CD14-positive monocyte (primary cell): ENCODE measurements at regions not wholly inside any gene's neighbourhood (a gene's known extent, or its start where the extent isn't known, plus 50 kb on each side); places are given as distances from the start of the nearest gene placed in this dataset.

ENCODE experiments used
- DNase-seq, 3 donors: peaks; one replicate each; pipeline ENCODE4 v3.0.0-alpha.2; 2011 to 2022
- H2AFZ ChIP-seq: 2 replicates; pipeline ENCODE4 v1.6.0; 2012; ENCODE audit warnings: mild to moderate bottlenecking, low read depth, low read length, inconsistent platforms; ENCODE audit not compliant: insufficient read depth, poor library complexity, severe bottlenecking
- H3K27ac ChIP-seq, 2 donors: 1 replicate in 1 of 2; 2 replicates in 1 of 2; pipeline ENCODE4 v1.5.1; 2012 to 2013; ENCODE audit warnings: low read length in 2 of 2, control low read depth in 1 of 2, inconsistent platforms in 1 of 2, low read depth in 1 of 2, mild to moderate bottlenecking in 1 of 2
- H3K27me3 ChIP-seq, 2 donors: one replicate each; pipeline versions ENCODE4 v1.6.0 to v1.6.1; 2011 to 2013; ENCODE audit warnings: low read length in 2 of 2; ENCODE audit not compliant: control insufficient read depth in 2 of 2, insufficient read depth in 2 of 2
- H3K36me3 ChIP-seq, 2 donors: replicated peaks in 1 of 2; 1 replicate in 1 of 2; 2 replicates in 1 of 2; pipeline versions ENCODE4 v1.5.1 to v1.6.1; 2012 to 2013; ENCODE audit warnings: low read length in 2 of 2, control low read depth in 1 of 2, inconsistent platforms in 1 of 2, mild to moderate bottlenecking in 1 of 2; ENCODE audit not compliant: insufficient read depth in 2 of 2, control insufficient read depth in 1 of 2
- H3K4me1 ChIP-seq, 2 donors: 1 replicate in 1 of 2; 2 replicates in 1 of 2; pipeline versions ENCODE4 v1.5.1 to v1.6.1; 2012 to 2013; ENCODE audit warnings: low read length in 2 of 2, control low read depth in 1 of 2, inconsistent platforms in 1 of 2, mild to moderate bottlenecking in 1 of 2, moderate library complexity in 1 of 2; ENCODE audit not compliant: insufficient read depth in 2 of 2, control insufficient read depth in 1 of 2
- H3K4me2 ChIP-seq: replicated peaks from 2 replicates; pipeline ENCODE3; 2012; ENCODE audit warnings: low read length, moderate library complexity, mild to moderate bottlenecking; ENCODE audit not compliant: poor library complexity, severe bottlenecking; ENCODE audit errors: extremely low read depth
- H3K4me3 ChIP-seq, 3 experiments: fragments of 200-600 bp in 1 of 3; sonication (generic) in 1 of 3; replicated peaks in 1 of 3; 1 replicate in 2 of 3; 2 replicates in 1 of 3; pipeline ENCODE4 v1.5.1; 2011 to 2013; ENCODE audit warnings: low read length in 3 of 3, mild to moderate bottlenecking in 3 of 3, control low read depth in 2 of 3, low read depth in 2 of 3, inconsistent platforms in 1 of 3, moderate library complexity in 1 of 3
- H3K79me2 ChIP-seq: 2 replicates; pipeline ENCODE4 v1.6.0; 2012; ENCODE audit warnings: mild to moderate bottlenecking, control low read depth, inconsistent platforms, low read length, moderate library complexity; ENCODE audit not compliant: insufficient read depth
- H3K9ac ChIP-seq: 2 replicates; pipeline ENCODE4 v1.6.0; 2017; ENCODE audit warnings: low read length, mild to moderate bottlenecking; ENCODE audit not compliant: insufficient read depth, poor library complexity, severe bottlenecking
- H3K9me3 ChIP-seq, 2 donors: replicated peaks in 1 of 2; 1 replicate in 1 of 2; 2 replicates in 1 of 2; pipeline versions ENCODE4 v1.5.1 to v1.6.1; 2012 to 2013; ENCODE audit warnings: low read length in 2 of 2, control low read depth in 1 of 2; ENCODE audit not compliant: control insufficient read depth in 1 of 2, insufficient read depth in 1 of 2
- H4K20me1 ChIP-seq: 2 replicates; pipeline ENCODE4 v1.6.0; 2012; ENCODE audit warnings: mild to moderate bottlenecking, low read length, control low read depth, moderate library complexity; ENCODE audit not compliant: insufficient read depth
- H3K27ac Mint-ChIP-seq, 7 donors: one replicate each; pipeline ENCODE4 v1.8.0; 2020; ENCODE audit warnings: mild to moderate bottlenecking in 7 of 7, mixed read lengths in 7 of 7, moderate library complexity in 6 of 7, inconsistent platforms in 2 of 7
- H3K27me3 Mint-ChIP-seq, 3 donors: one replicate each; pipeline ENCODE4 v1.8.0; 2021 to 2022; ENCODE audit warnings: low read depth in 3 of 3, mild to moderate bottlenecking in 3 of 3, mixed read lengths in 3 of 3, moderate library complexity in 3 of 3, inconsistent platforms in 1 of 3
- H3K36me3 Mint-ChIP-seq, 2 donors: one replicate each; pipeline ENCODE4 v1.8.0; 2020; ENCODE audit warnings: mixed read lengths in 2 of 2, inconsistent platforms in 1 of 2, mild to moderate bottlenecking in 1 of 2
- H3K4me1 Mint-ChIP-seq: one replicate; pipeline ENCODE4 v1.8.0; 2020; ENCODE audit warnings: mild to moderate bottlenecking, mixed read lengths
- H3K4me3 Mint-ChIP-seq, 2 donors: one replicate each; pipeline ENCODE4 v1.8.0; 2020; ENCODE audit warnings: mild to moderate bottlenecking in 2 of 2, mixed read lengths in 2 of 2, moderate library complexity in 1 of 2
- H3K9me3 Mint-ChIP-seq, 7 donors: one replicate each; pipeline ENCODE4 v1.8.0; 2020 to 2022; ENCODE audit warnings: mixed read lengths in 7 of 7, mild to moderate bottlenecking in 6 of 7, moderate library complexity in 6 of 7, inconsistent platforms in 2 of 7
- CTCF ChIP-seq: fragments of 200-600 bp; IDR thresholded peaks from one replicate; pipeline ENCODE4 v1.8.0; 2022; ENCODE audit warnings: antibody characterized with exemption, mild to moderate bottlenecking
- WGBS: methylation state at CpG from one replicate; pipeline ENCODE4 v1.1.5; 2013; ENCODE audit warnings: missing lambda C conversion rate; ENCODE audit not compliant: insufficient coverage; 5-methylcytosine and 5-hydroxymethylcytosine counted together
- intact Hi-C, 2 donors: fragments of 100-400 bp; cut with micrococcal nuclease; formaldehyde crosslinking; loops; one replicate each; pipeline versions ENCODE4 v1.15.0 to v1.15.1; 2023

GRCh38 chr3:117721866-117722265, 1012.3 kb downstream of the TUSC7 start:
- Histone ChIP-seq H3K36me3 (no peaks in the 10 kb centered on the region), H3K27ac (no peak overlapping the region), H3K4me2 (no peak overlapping the region), H3K4me3 (no peak overlapping the region), H3K79me2 (no peaks in the 10 kb centered on the region), H3K27me3 (no peaks in the 10 kb centered on the region), H3K9me3 (no peaks in the 10 kb centered on the region), H4K20me1 (no peaks in the 10 kb centered on the region), H3K4me1 (peaks cover 20 to 23% of the 10 kb centered on the region in 2 donors), H3K9ac (no peak overlapping the region), H2AFZ (no peak overlapping the region)
- DNase-seq: no peak
- H3K27ac Mint-ChIP-seq: no peak overlapping the region
- H3K27me3 Mint-ChIP-seq: peaks cover 0 to 10% (median 6%) of the 10 kb centered on the region in 3 donors
- peaks cover 0 to 7% (median 0%) of the 10 kb centered on the region in 7 donors for H3K9me3 Mint-ChIP-seq
- no CpG with 5 or more reads among the region's 2 CpGs for WGBS
- intact Hi-C loops: no loop called here
- H3K4me1 Mint-ChIP-seq: peaks cover 20% of the 10 kb centered on the region
- H3K4me3 Mint-ChIP-seq: no peak overlapping the region
- peaks cover 0 to 2% of the 10 kb centered on the region in 2 donors for H3K36me3 Mint-ChIP-seq
- TF ChIP-seq CTCF: no peak

GRCh38 chr3:117722856-117723255, 1013.3 kb downstream of the TUSC7 start:
- no CpG with 5 or more reads among the region's 3 CpGs for WGBS
- Mint-ChIP-seq H3K27ac (peak overlapping the region; percentile 6 to 93 (median 80)), H3K9me3 (peaks cover 0 to 4% (median 0%) of the 10 kb centered on the region in 7 donors), H3K36me3 (peaks cover 0 to 2% of the 10 kb centered on the region in 2 donors), H3K4me3 (no peak overlapping the region), H3K4me1 (peaks cover 20% of the 10 kb centered on the region), H3K27me3 (peaks cover 0 to 12% (median 3%) of the 10 kb centered on the region in 3 donors)
- Histone ChIP-seq H3K4me2 (peak overlapping the region; percentile 8), H3K9ac (no peak overlapping the region), H3K4me1 (peaks cover 20 to 23% of the 10 kb centered on the region in 2 donors), H3K4me3 (no peak overlapping the region), H3K79me2 (no peaks in the 10 kb centered on the region), H3K27me3 (no peaks in the 10 kb centered on the region), H3K36me3 (no peaks in the 10 kb centered on the region), H2AFZ (no peak overlapping the region), H4K20me1 (no peaks in the 10 kb centered on the region), H3K27ac (peak overlapping the region in 1 of 2 donors; percentile 46), H3K9me3 (no peaks in the 10 kb centered on the region)
- no peak for TF ChIP-seq CTCF
- peak; percentile 60 to 75 (median 72) for DNase-seq
- intact Hi-C loops: no loop called here
